22Rv1 (cell line): ENCODE measurements at regions not wholly inside any gene's neighbourhood (a gene's known extent, or its start where the extent isn't known, plus 50 kb on each side); places are given as distances from the start of the nearest gene placed in this dataset.

ENCODE experiments used
- H3K27ac ChIP-seq: fragments of 450-650 bp; 2 replicates; pipeline ENCODE4 v1.5.1; 2017
- ZFX ChIP-seq: fragments of 450-650 bp; IDR thresholded peaks from 2 replicates; pipeline ENCODE4 v1.6.1; 2017; ENCODE audit warnings: antibody characterized with exemption, borderline replicate concordance
- TF ChIP-seq, protein P1 (sequence below): fragments of 450-650 bp; IDR thresholded peaks from 2 replicates; pipeline ENCODE4 v1.5.1; 2017; ENCODE audit warnings: mild to moderate bottlenecking

DNA sequence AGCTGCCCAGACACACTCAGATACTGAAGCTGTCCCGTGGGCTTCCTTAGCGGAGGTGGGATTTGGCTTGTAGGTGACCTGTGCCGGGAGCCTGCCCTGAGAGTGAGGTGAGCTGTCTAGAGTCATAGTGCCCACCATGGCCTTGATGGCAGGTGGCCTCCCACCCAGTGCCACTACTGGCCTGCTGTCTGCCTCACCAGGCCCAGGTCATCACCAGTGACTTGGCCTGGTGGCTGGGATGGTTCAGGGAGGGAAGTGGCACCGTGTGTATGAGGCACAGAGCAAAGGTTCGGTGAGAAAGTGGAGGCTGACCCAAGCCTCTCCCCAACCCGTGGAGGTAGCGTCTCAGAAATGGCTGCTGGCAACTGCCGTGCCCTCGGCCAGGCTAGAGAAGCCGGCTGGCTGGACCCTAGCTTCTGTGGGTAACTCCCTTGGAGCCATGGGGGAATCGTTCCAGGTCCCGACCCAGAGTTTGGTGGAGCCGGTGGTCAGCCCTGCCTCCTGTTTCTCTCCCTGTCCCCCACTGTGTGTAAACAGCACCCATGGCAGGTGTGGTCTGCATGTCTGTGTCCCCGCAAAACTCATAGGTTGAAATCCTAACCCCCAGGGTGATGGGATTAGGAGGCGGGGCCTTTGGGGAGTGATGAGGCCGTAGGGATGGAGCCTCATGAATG, 155.4 kb upstream of the C1orf174 start:
- no peak overlapping the region for H3K27ac ChIP-seq
- TF ChIP-seq, protein P1, sequence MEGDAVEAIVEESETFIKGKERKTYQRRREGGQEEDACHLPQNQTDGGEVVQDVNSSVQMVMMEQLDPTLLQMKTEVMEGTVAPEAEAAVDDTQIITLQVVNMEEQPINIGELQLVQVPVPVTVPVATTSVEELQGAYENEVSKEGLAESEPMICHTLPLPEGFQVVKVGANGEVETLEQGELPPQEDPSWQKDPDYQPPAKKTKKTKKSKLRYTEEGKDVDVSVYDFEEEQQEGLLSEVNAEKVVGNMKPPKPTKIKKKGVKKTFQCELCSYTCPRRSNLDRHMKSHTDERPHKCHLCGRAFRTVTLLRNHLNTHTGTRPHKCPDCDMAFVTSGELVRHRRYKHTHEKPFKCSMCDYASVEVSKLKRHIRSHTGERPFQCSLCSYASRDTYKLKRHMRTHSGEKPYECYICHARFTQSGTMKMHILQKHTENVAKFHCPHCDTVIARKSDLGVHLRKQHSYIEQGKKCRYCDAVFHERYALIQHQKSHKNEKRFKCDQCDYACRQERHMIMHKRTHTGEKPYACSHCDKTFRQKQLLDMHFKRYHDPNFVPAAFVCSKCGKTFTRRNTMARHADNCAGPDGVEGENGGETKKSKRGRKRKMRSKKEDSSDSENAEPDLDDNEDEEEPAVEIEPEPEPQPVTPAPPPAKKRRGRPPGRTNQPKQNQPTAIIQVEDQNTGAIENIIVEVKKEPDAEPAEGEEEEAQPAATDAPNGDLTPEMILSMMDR: no peak
- no peak for TF ChIP-seq ZFX

- no peak overlapping the region for H3K27ac ChIP-seq
- TF ChIP-seq, protein P1: no peak
- TF ChIP-seq ZFX: no peak
These were observed 156.3 kb upstream of the C1orf174 start for GRCh38 chr1:4056422-4056821.

DNA sequence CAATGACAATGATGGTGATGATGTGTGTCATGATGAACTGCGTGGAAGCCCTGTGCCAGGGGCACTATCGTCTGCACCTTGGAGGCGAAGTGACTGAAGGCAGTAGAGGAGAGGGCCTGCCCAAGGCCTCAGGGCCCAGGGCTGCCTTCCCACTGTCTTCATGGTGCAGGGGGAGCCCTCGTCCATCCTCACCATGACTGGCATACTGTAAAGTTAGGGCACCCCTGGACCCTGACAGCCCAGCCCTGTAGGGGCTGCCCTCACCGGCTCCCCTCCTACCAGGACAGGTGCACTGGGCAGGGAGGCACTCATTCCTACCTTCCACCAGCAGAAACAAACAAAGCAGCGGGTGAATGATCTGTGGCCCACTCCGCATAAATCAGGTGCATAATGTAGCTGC, 156.9 kb upstream of the C1orf174 start:
- TF ChIP-seq, protein P1: no peak
- no peak for TF ChIP-seq ZFX
- no peak overlapping the region for H3K27ac ChIP-seq

GRCh38 chr1:4057603-4058002, 157.5 kb upstream of the C1orf174 start:
- H3K27ac ChIP-seq: no peak overlapping the region
- TF ChIP-seq ZFX: no peak
- TF ChIP-seq, protein P1: no peak

DNA sequence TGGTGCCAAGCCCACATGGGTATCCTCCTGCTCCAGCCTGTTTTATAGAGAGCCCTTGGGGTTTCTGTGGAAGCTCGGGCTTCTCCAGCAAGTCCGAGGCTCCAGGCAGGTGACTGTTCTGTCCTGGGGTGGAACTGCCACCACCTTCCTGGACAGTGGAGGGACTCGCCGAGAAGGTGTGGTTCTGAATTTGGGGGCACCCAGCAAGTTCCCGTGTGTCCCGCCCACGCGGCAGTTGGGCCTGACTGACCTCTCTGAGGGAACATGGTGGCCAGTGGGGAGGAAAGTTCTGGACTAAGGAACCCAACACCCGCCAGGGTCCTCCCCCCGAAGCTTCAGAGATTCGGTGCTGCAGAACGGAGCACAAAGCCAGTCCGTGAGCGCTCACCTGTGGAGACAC, 158.1 kb upstream of the C1orf174 start:
- TF ChIP-seq, protein P1: no peak
- no peak for TF ChIP-seq ZFX
- no peak overlapping the region for H3K27ac ChIP-seq

GRCh38 chr1:4058706-4059105, 158.6 kb upstream of the C1orf174 start:
- no peak for TF ChIP-seq ZFX
- TF ChIP-seq, protein P1: no peak
- H3K27ac ChIP-seq: no peak overlapping the region

- TF ChIP-seq ZFX: no peak
- TF ChIP-seq, protein P1: no peak
- no peak overlapping the region for H3K27ac ChIP-seq
These were observed 159.2 kb upstream of the C1orf174 start for GRCh38 chr1:4059270-4059669.
